ENCODE measurements at regions not wholly inside any gene's neighbourhood (a gene's known extent, or its start where the extent isn't known, plus 50 kb on each side); places are given as distances from the start of the nearest gene placed in this dataset.

- TF ChIP-seq CTCF (IDR thresholded peaks at IDR 0.05) = no peak
- TF ChIP-seq EP300 (IDR thresholded peaks at IDR 0.05) = no peak
These were observed 105.8 kb downstream of the ZNF664 start for GRCh38 chr12:124078800-124079199.
